ENCODE measurements at regions not wholly inside any gene's neighbourhood (a gene's known extent, or its start where the extent isn't known, plus 50 kb on each side); places are given as distances from the start of the nearest gene placed in this dataset.
"Not testable (repeated sequence)": the region's sequence is repeated elsewhere in the genome, so short reads cannot be mapped to it uniquely, and the experiment has no call there.

GRCh38 chr4:151486168-151486567 is 77.2 kb downstream of the FHIP1A start:
- H3K36me3 Mint-ChIP-seq (ENCODE audit: insufficient read depth), result no peaks in the 10 kb centered on the region
- no peak overlapping the region for H3K27ac Mint-ChIP-seq
- H3K27me3 Mint-ChIP-seq, result peaks cover 12 to 37% of the 10 kb centered on the region in 2 donors
- no peak for ATAC-seq (replicated peaks)
- H3K4me1 Mint-ChIP-seq (ENCODE audit: low read depth in 2 of 2), result no peaks in the 10 kb centered on the region
- H3K4me3 Mint-ChIP-seq, result no peak overlapping the region
- DNase-seq, result no peak
- H3K9me3 Mint-ChIP-seq, result peaks cover 0 to 1% of the 10 kb centered on the region in 2 donors

- ATAC-seq (replicated peaks), result no peak
- Mint-ChIP-seq H3K4me1 (ENCODE audit: low read depth in 2 of 2) (no peaks in the 10 kb centered on the region), H3K27ac (no peak overlapping the region), H3K9me3 (peaks cover 0 to 1% of the 10 kb centered on the region in 2 donors), H3K4me3 (no peak overlapping the region), H3K36me3 (ENCODE audit: insufficient read depth) (no peaks in the 10 kb centered on the region), H3K27me3 (peaks cover 12 to 43% of the 10 kb centered on the region in 2 donors)
- DNase-seq, result no peak
Measured at GRCh38 chr4:151488968-151489367, 80.0 kb downstream of the FHIP1A start.

- ATAC-seq (replicated peaks), result no peak
- Mint-ChIP-seq H3K4me1 (ENCODE audit: low read depth in 2 of 2) (no peaks in the 10 kb centered on the region), H3K4me3 (no peak overlapping the region), H3K27ac (no peak overlapping the region), H3K27me3 (peaks cover 12 to 43% of the 10 kb centered on the region in 2 donors), H3K36me3 (ENCODE audit: insufficient read depth) (no peaks in the 10 kb centered on the region), H3K9me3 (peaks cover 0 to 1% of the 10 kb centered on the region in 2 donors)
- no peak for DNase-seq
Measured at GRCh38 chr4:151489462-151490203, 80.7 kb downstream of the FHIP1A start.

- H3K4me3 Mint-ChIP-seq; DNase-seq; H3K36me3 Mint-ChIP-seq (ENCODE audit: insufficient read depth); H3K9me3 Mint-ChIP-seq; ATAC-seq (replicated peaks); H3K27ac Mint-ChIP-seq; H3K4me1 Mint-ChIP-seq (ENCODE audit: low read depth in 2 of 2): not testable (repeated sequence)
- peaks cover 0 to 13% of the 10 kb centered on the region in 2 donors for H3K27me3 Mint-ChIP-seq
Measured at GRCh38 chr4:151495612-151496011, 86.6 kb downstream of the FHIP1A start.

GRCh38 chr4:151511548-151511947 is 102.6 kb downstream of the FHIP1A start:
- H3K9me3 Mint-ChIP-seq; H3K36me3 Mint-ChIP-seq (ENCODE audit: insufficient read depth): not testable (repeated sequence)

GRCh38 chr4:151517896-151518295 is 108.9 kb downstream of the FHIP1A start:
- H3K9me3 Mint-ChIP-seq, result no peaks in the 10 kb centered on the region
- no peak overlapping the region for H3K27ac Mint-ChIP-seq
- H3K4me3 Mint-ChIP-seq, result no peak overlapping the region
- no peaks in the 10 kb centered on the region for H3K4me1 Mint-ChIP-seq (ENCODE audit: low read depth in 2 of 2)
- ATAC-seq (replicated peaks) (no peak), DNase-seq (no peak)
- peaks cover 4% of the 10 kb centered on the region for H3K36me3 Mint-ChIP-seq (ENCODE audit: insufficient read depth)
- peaks cover 2 to 7% of the 10 kb centered on the region in 2 donors for H3K27me3 Mint-ChIP-seq

More at GRCh38 chr4:151511548-151511947, 102.6 kb downstream of the FHIP1A start:
- H3K4me3 Mint-ChIP-seq; H3K4me1 Mint-ChIP-seq (ENCODE audit: low read depth in 2 of 2); ATAC-seq (replicated peaks); H3K27me3 Mint-ChIP-seq; DNase-seq; H3K27ac Mint-ChIP-seq: not testable (repeated sequence)

- Mint-ChIP-seq H3K27me3 (peaks cover 7% of the 10 kb centered on the region in 2 donors), H3K36me3 (ENCODE audit: insufficient read depth) (peaks cover 4% of the 10 kb centered on the region), H3K27ac (no peak overlapping the region), H3K4me3 (no peak overlapping the region), H3K4me1 (ENCODE audit: low read depth in 2 of 2) (no peaks in the 10 kb centered on the region), H3K9me3 (no peaks in the 10 kb centered on the region)
- DNase-seq (no peak), ATAC-seq (replicated peaks) (no peak)
Measured at GRCh38 chr4:151518359-151518758, 109.4 kb downstream of the FHIP1A start.

- Mint-ChIP-seq H3K27me3 (peaks cover 7 to 13% of the 10 kb centered on the region in 2 donors), H3K4me1 (ENCODE audit: low read depth in 2 of 2) (no peaks in the 10 kb centered on the region), H3K4me3 (no peak overlapping the region), H3K27ac (no peak overlapping the region), H3K9me3 (no peaks in the 10 kb centered on the region), H3K36me3 (ENCODE audit: insufficient read depth) (peaks cover 4% of the 10 kb centered on the region)
- DNase-seq (no peak), ATAC-seq (replicated peaks) (no peak)
Measured at GRCh38 chr4:151519728-151520415, 110.9 kb downstream of the FHIP1A start.

GRCh38 chr4:151522866-151523519 is 114.0 kb downstream of the FHIP1A start:
- no peak overlapping the region for H3K27ac Mint-ChIP-seq
- peaks cover 4% of the 10 kb centered on the region for H3K36me3 Mint-ChIP-seq (ENCODE audit: insufficient read depth)
- peaks cover 7 to 13% of the 10 kb centered on the region in 2 donors for H3K27me3 Mint-ChIP-seq
- no peak for ATAC-seq (replicated peaks)
- no peak overlapping the region for H3K4me3 Mint-ChIP-seq
- no peaks in the 10 kb centered on the region for H3K9me3 Mint-ChIP-seq
- DNase-seq, result no peak
- no peaks in the 10 kb centered on the region for H3K4me1 Mint-ChIP-seq (ENCODE audit: low read depth in 2 of 2)

- Mint-ChIP-seq H3K9me3 (no peaks in the 10 kb centered on the region), H3K4me3 (no peak overlapping the region), H3K36me3 (ENCODE audit: insufficient read depth) (no peaks in the 10 kb centered on the region), H3K27ac (no peak overlapping the region), H3K27me3 (peaks cover 7 to 13% of the 10 kb centered on the region in 2 donors), H3K4me1 (ENCODE audit: low read depth in 2 of 2) (no peaks in the 10 kb centered on the region)
- DNase-seq (no peak), ATAC-seq (replicated peaks) (no peak)
Measured at GRCh38 chr4:151524610-151525009, 115.6 kb downstream of the FHIP1A start.

- H3K27ac Mint-ChIP-seq, result not testable (repeated sequence)
Measured at GRCh38 chr4:151526489-151526888, 117.5 kb downstream of the FHIP1A start.

GRCh38 chr4:151527699-151528098 is 118.7 kb downstream of the FHIP1A start:
- ATAC-seq (replicated peaks) (no peak), DNase-seq (no peak)
- H3K27me3 Mint-ChIP-seq, result peaks cover 6 to 34% of the 10 kb centered on the region in 2 donors
- no peaks in the 10 kb centered on the region for H3K36me3 Mint-ChIP-seq (ENCODE audit: insufficient read depth)
- no peaks in the 10 kb centered on the region for H3K4me1 Mint-ChIP-seq (ENCODE audit: low read depth in 2 of 2)
- no peak overlapping the region for H3K4me3 Mint-ChIP-seq
- no peak overlapping the region for H3K27ac Mint-ChIP-seq
- no peaks in the 10 kb centered on the region for H3K9me3 Mint-ChIP-seq

More at GRCh38 chr4:151526489-151526888, 117.5 kb downstream of the FHIP1A start:
- not testable (repeated sequence) for ATAC-seq (replicated peaks); H3K4me3 Mint-ChIP-seq; H3K36me3 Mint-ChIP-seq (ENCODE audit: insufficient read depth); DNase-seq; H3K4me1 Mint-ChIP-seq (ENCODE audit: low read depth in 2 of 2); H3K9me3 Mint-ChIP-seq
- peaks cover 7 to 23% of the 10 kb centered on the region in 2 donors for H3K27me3 Mint-ChIP-seq

GRCh38 chr4:151529187-151529586 is 120.2 kb downstream of the FHIP1A start:
- H3K27ac Mint-ChIP-seq, result no peak overlapping the region
- DNase-seq, result no peak
- H3K36me3 Mint-ChIP-seq (ENCODE audit: insufficient read depth), result no peaks in the 10 kb centered on the region
- no peak for ATAC-seq (replicated peaks)
- no peaks in the 10 kb centered on the region for H3K9me3 Mint-ChIP-seq
- H3K4me1 Mint-ChIP-seq (ENCODE audit: low read depth in 2 of 2), result no peaks in the 10 kb centered on the region
- H3K27me3 Mint-ChIP-seq, result peaks cover 9 to 33% of the 10 kb centered on the region in 2 donors
- no peak overlapping the region for H3K4me3 Mint-ChIP-seq

Measured in effector memory CD8-positive, alpha-beta T cell (primary cell).